GM18873 (cell line): ENCODE measurements at regions not wholly inside any gene's neighbourhood (a gene's known extent, or its start where the extent isn't known, plus 50 kb on each side); places are given as distances from the start of the nearest gene placed in this dataset.
"Not testable (repeated sequence)": the region's sequence is repeated elsewhere in the genome, so short reads cannot be mapped to it uniquely, and the experiment has no call there.

ENCODE experiments used
- ATAC-seq: cut with Tn5 transposase; IDR thresholded peaks from one replicate; pipeline ENCODE4 v1.9.1; 2021; ENCODE audit warnings: mild to moderate bottlenecking, moderate library complexity, moderate number of reproducible peaks; ENCODE audit not compliant: unreplicated experiment, low FRiP score

DNA sequence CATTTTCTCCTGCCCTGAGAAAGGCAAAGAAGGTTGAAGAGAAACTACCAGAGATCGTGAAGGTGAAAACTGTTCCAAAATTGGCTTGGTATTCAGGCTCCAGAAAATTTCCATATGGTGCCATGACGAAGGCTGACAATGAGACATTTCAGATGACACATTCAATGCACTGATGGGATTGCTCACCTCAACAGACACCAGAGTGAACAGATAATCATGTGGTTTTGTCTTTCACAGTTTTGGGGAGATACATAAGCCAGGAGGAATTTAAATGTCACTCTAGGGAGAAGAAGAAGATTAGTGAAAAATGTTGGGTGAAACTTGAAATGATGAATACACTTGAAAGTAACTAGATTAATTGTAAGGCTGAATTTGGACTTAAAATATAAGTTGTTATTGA lies 339.7 kb upstream of the EPHA3 start:
- ATAC-seq = no peak

DNA sequence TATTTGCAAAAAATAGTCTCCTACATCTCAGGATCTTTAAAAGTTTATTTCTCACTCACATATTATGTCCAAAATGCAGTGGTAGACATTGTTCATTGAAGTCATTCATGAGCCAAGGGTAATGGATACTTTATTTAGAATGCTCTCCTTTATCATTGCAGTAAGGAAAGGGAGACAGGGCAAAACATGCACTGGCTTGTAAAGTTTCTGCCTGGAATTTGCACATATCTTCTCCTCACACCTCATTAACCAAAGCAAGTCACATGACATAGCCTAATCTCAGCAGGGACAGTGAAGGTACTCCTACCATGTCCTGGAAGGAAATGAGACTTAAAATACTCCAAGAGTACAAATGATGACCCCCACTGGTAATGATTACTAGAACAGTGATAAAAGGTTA lies 333.7 kb upstream of the EPHA3 start:
- no peak for ATAC-seq

DNA sequence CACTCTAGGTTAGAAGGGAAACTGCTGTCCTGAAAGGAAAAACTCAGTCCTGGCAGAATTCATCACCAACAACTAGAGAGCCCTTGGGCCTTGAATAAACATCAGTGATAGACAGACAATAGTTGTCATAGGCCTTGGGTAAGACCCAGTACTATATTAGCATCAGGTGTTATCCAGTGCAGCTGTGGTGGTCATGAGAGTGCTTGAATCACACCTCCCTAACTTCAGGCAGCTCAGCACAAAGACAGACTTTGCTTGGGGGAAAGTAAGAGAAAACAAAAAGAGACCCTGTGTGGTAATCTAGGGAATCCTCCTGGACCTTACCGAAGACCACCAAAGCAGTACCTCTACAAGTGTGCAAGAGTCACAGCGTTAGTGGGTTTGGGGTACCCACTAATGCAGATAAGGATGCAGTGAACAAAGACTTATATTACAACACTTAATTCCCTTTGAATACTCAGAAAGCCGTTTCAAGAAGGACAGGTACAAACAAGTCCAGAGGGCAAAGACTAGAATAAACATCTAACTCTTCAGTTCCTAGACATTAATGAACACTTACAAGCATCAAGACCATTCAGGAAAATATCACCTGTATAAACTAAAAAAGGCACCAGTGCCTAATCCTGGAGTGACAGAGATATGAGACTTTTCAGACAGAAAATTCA lies 332.3 kb upstream of the EPHA3 start:
- ATAC-seq = no peak

DNA sequence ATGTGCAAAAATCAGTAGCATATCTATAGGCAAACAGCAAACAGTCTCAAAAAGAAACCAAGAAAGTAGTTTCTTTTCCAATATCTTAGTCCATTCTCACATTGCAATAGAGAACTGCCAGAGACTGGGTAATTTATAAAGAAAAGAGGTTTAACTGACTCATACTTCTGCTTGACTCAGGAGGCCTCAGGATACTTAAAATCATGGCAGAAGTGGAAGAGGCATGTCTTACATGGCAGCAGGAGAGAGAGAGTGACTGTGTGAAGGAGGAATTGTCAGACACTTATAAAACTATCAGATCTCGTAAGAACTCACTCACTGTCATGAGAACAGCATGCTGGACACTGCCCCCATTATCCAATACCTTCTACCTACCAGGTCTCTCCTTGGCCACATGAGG lies 327.9 kb upstream of the EPHA3 start:
- no peak for ATAC-seq

DNA sequence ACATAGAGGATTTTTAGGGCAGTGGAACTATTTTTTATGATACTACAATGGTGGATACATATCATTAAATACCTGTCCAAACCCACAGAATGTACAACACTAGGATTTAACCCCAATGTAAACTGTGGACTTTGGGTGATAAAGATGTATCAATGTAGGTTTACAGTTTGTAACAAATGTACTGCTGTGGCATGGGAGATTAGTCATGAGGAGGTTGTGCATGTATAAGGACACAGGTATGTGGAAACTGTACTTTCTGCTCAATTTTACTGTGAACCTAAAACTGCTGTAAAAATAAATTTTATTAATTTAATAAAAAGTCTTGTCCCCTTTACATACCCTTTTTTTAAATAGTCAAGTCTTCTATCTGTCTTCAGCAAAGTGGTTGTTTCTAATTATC lies 322.5 kb upstream of the EPHA3 start:
- no peak for ATAC-seq

DNA sequence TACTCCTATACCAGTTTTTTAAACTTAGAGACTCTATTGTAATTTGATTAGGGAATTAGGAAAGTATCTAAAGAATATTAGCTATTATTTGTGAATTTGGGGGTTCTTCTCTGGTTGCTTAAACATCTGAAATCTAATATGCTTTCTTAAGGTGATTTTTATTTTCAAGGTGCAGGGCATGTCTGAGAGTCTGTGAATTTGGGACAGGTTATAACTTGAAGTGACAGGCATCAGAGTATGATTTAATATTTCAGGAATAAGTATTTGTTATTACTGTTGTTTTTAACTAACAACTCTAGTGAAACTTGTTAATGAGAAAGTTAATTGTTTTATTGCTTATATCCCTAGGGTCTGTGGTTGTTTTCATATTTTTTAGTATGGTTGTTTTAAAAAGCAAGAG lies 321.6 kb upstream of the EPHA3 start:
- no peak for ATAC-seq

DNA sequence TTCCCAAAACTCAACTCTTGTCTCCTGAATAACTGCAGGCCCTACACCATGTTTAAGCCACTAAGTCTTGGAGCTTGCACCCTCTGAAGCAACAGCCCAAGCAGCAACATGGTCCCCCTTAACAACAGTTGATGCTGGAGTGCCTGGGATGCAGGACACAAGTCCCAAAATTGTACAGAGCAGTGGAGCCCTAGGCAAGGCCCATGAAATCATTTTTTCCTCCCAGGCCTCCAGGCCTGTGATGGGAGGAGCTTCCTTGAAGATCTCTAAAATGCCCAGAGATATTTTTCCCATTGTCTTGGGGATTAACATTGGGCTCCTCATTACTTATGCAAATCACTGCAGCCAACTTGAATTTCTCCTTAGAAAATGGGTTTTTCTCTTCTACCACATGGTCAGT lies 311.9 kb upstream of the EPHA3 start:
- ATAC-seq = no peak

DNA sequence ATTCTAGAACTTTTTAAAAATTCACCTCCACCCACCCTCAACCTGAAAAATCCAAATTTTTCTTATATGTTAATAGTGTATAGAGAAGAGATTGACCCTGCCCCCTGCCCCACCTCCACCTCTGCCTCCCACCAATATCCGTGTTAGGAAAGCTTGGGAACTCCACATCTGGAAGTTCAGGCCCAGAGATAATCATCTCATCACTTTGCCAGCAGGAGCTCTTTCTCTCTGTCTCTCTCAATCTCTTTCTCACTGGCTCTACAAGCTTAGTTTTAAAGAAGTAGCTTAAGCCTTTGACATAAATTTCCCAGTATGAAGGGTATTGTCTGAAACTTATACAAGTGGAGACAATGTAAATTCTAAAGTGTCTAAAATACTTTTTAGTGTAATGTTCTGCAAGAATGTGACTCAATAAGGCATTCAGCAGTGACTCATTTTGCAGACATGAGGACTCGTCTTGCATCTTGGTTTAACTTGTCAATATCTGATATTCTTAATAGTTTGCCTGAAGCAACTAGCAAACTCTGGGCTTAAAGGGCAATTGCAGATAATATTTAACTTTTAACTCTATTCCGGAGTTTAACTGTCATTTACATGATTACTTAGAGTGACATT lies 299.8 kb upstream of the EPHA3 start:
- no peak for ATAC-seq

DNA sequence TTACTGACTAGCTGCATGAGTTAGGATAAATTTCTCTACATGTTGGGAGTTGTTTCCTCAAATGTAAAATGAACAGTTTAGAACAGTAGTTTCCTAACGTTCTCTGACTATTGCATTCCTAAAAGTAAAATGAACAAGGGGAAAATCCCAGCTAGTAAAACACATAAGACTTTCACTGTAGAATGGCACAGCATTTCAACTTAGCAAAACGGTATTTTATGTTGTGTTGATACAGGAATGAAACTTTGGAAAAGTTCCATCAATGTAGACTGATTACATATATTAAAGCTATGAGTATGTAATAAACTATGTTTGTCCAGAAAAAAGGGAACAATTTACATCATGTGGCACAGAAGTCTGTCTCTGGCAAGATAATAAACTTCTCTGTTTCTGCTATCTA lies 297.4 kb upstream of the EPHA3 start:
- no peak for ATAC-seq

DNA sequence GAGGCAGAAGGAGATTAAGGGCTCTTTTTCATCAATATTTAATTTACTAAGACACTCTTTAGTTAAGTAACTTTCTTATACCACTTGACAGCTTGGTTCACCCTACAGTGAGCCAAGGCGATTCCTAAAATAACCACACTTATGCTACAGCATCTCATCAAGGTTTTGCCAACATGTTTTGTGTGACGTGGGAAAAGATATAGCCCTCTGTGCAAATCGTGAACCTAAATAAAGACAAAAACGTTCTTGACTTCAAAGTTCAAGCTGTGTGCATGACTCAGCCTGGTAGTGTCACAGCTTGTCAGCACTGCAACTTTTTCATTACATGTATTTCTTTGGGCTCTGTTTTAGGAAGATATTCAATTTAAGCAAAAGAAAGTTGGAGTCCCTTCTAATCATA lies 297.0 kb upstream of the EPHA3 start:
- no peak for ATAC-seq

DNA sequence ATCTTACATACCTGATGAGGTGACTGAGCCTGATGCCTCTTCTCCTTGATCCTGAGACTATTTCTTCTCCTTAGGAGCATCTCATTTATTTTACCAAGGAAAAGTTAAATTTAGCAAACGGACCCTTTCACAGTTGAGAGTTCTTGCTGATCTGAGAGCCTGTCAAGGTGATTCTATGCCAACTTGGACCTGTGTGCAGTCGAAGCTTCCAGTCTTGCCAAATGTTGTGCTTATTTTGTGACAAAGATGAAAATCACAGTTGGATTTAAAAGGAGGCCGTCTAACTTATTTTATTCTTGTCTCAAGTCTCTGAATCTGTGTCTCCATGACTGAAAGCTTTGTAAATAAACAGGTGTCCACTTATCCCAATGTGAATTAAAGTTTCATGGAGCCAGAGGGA lies 296.3 kb upstream of the EPHA3 start:
- no peak for ATAC-seq

DNA sequence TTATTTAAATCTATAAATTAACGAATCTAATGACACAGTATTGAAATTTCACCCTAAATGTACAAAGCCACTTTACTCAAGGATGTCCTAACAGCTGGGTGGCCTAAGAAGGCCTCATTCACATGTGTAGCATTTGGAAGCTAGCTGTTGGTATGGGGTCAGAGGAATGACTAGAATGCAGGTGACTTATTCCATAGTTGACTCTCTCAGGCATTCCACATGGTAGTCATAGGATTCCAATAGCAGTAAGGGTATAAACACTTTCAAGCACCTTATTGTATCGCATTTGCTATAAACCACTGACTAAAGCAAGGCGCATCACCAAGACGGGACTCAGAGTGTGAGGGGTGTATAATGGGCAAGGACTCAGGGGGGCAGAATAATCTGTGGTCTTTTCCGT lies 294.8 kb upstream of the EPHA3 start:
- no peak for ATAC-seq

DNA sequence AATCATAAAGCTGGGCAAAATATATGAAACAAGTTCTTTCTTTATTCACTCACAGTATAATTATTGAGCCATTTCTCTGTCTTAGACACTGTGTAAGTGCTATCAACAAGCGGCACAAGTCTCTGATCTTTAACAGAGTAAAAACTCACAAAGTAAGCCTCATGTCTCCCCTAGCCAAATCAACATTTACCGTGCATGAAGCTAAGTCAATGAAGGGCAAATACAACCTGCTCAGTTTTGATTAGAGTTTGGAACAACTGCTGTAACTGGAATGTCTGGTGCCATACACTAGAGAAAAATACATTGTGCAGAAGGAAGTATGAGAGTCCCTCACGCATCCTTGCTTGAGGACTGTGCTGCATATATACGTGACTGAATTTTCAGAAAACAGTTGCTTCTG lies 291.0 kb upstream of the EPHA3 start:
- ATAC-seq = no peak

DNA sequence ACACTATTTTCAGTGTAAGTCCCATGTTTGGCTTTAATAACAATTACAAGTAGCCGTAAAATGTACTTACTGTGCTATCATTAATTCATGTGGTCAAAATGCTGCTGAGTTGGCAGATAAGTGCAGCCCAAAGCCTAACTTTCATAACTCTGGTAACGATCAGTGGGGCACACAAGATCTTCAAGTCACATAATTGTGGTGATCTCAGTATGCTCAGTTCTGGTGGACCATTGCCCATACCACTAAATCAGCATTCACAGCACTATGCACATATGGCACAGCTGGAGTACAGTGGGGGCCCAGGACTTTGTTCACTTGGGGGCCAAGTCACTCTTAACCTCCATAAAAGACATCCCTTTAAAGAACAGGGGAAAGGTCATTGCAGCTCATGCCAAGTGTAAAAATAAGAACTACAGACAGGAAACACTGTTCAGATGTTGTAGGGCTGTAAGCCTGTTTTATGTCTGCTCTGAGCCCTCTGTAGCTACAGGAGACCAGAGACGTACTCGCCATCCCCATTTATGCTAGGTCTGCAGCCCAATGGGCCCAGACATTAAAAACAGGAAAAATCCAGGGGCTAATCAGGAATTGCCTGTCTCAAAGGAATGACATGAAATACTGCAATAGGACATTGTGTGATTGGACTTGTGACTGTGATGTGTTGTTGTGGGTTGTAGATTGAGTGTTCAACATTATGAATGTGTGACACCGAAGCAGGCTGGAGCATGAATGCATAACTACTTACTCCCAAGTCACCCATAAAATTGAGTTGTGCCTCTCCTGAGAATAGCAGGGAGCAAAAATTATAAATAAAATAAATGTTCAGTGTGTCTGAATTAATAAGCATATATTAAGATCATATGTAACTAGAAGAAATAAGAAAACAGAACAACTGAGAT lies 282.5 kb upstream of the EPHA3 start:
- no peak for ATAC-seq

DNA sequence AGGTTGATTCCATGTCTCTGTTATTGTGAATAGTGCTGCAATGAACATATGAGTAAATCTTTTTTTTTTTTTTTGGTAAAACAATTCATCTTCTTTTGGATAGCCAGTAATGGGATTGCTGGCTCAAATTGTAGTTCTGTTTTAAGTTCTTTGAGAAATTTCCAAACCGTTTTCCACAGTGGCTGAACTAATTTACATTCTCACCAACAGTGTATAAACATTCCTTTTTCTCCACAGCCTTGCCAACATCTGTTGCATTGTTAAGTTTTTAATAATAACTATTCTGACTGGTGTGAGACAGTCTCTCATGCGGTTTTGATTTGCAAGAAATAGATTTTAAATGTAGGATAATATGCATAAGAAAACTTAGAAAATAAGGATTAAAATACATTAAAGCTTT lies 279.0 kb upstream of the EPHA3 start:
- no peak for ATAC-seq

DNA sequence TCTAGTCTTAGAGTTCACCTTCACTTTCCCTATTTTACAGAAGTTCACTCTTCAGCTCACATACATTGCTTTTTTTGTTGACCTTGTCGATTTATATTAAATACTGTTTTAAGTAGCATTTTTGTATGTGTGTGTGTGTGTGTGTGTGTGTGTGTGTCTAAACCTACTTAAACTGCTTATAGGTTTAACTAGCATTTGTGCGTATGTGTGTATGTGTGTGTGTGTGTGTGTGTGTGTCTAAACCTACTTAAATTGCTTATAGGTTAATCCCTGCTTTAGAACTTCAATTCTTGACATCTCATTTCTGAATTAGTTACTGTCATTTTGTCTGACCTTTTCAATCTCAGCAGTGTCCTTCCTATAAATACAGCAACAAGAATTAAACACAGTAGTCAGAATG lies 254.8 kb upstream of the EPHA3 start:
- ATAC-seq = no peak

DNA sequence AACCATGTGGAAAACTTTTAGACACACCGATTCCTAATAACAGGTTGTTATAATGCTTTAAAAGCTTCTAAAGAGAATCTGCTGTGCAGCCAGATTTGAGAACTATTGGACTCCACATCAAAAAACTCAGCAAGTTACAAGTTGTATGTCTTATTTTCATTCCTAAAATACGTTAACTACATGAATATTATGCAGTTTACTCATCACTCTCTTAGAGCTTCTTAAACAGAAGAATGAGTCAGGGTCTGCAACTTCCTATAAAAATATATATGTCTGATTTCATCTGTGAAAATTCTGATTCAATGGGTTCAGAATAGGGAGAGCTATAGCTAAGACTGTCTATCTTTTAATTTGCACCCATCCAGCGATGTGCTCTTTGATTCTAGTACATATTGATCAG lies 244.2 kb upstream of the EPHA3 start:
- ATAC-seq = no peak

DNA sequence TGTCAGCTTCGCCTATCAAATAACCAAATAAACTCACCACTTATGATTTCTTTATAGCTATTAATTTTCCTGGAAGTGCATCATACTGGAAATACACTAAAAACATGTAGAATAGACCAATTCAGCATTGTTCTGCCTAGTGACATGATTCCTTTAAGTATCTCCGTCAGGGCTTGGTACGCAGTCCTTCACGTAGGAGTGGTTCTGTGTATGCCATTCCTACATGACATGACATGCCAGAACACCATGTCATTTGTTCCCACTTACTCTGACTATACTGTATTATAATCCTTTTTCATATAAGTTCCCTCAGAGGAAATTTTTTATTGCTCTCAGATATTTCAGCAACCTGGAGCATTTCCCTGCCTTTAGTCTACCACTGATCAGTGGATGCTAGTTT lies 230.7 kb upstream of the EPHA3 start:
- ATAC-seq = no peak

DNA sequence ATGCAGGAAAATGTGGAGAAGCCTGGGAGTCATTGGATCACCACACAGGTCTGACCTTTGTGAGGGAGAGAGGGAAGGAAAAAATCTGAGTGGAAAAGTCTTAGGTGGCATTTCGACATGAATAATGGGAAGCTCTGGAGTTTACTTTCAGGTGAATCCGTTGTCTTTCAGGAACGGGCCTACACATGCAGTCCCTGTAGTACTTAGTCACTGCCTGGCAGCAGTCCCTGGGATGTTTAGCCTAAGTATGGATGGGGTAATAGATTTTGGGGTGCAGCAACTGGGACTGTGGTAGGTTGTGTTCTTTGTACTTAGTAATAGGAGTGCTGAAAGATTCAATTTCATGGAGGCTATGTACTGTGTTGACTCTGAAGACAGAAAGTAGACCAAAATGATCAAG lies 227.5 kb upstream of the EPHA3 start:
- ATAC-seq = no peak

DNA sequence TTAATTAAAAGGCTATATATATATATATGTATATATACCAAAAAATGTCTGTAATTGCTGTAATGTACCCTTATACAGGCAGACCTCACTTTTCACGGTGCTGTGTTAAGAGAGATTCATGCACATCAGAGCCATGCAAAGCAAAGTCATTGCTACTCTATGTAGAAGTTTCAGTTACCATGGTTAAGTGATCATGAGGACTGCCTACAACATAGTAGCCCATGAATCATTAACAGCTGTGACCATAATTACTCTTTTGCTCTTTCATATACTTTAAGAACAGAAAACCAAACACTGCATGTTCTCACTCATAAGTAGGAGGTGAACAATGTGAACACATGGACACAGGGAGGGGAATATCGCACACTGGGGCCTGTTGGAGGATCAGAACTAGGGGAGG lies 225.3 kb upstream of the EPHA3 start:
- peak; percentile 66 for ATAC-seq

DNA sequence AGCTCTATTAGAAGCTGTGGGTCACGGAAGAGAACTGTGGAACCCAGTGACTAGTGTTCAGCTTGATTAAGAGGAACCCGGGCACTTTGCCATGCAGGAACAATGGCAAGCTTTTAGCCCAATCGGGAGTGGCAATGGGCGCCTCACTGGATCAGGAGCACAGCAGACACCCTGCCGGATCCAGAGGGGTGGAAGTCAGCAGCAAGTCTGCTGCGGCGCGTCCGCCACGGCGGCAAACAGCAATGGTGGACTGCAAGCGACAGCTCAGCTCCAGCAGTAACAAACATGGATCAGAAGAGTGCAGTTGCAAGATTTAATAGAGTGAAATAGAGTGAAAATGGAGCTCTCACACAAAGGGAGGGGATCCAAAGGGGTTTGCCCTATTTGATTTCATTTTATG lies 220.8 kb upstream of the EPHA3 start:
- ATAC-seq = not testable (repeated sequence)

DNA sequence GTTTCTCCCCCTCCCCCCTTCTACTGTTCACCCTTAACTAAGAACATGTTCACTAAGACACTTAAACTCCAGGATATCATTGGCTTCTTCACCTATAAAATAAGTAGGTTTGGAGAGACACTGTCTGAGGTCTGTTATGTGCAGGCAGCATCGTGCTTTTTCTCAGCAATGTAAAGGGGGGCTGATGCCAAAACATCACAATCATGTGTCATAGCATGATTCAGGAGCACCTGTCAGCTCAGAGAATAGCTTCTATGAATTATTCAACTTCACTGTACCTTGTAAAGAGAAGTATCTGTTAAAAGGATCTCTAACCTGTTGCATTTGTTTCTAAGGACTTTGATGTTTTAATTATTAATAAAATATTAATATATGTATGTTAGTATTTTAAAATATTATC lies 211.4 kb upstream of the EPHA3 start:
- no peak for ATAC-seq
